Cardiac muscle cell (in vitro differentiated cells and primary cell): ENCODE measurements at regions not wholly inside any gene's neighbourhood (a gene's known extent, or its start where the extent isn't known, plus 50 kb on each side); places are given as distances from the start of the nearest gene placed in this dataset.

Experiments used
- DNase-seq, 2 donors: peaks; one replicate each; pipeline versions ENCODE4 v3.0.0 to v3.0.0-alpha.2; 2010 to 2017; ENCODE audit warnings: low read depth in 1 of 2, low spot score in 1 of 2
- H3K27ac ChIP-seq: fragments of 200-600 bp; sonication (generic); 2 replicates; pipeline ENCODE4 v1.5.1; 2016
- H3K27me3 ChIP-seq: fragments of 200-600 bp; sonication (generic); 2 replicates; pipeline ENCODE4 v1.6.0; 2016; ENCODE audit warnings: control low read depth
- H3K36me3 ChIP-seq: fragments of 200-600 bp; sonication (generic); 2 replicates; pipeline ENCODE4 v1.5.1; 2016; ENCODE audit warnings: control low read depth
- H3K4me1 ChIP-seq: fragments of 200-600 bp; sonication (generic); 2 replicates; pipeline ENCODE4 v1.8.1; 2017; ENCODE audit warnings: low read depth, mild to moderate bottlenecking, mixed run types
- H3K4me3 ChIP-seq: fragments of 200-600 bp; sonication (generic); 2 replicates; pipeline ENCODE4 v1.5.1; 2016; ENCODE audit warnings: mild to moderate bottlenecking
- H3K9me3 ChIP-seq: fragments of 200-600 bp; sonication (generic); 2 replicates; pipeline ENCODE4 v1.5.1; 2017; ENCODE audit warnings: low read depth, mild to moderate bottlenecking, control low read depth
- CTCF ChIP-seq: IDR thresholded peaks from 2 replicates; pipeline ENCODE4 v1.5.1; 2012; ENCODE audit warnings: low read depth, mild to moderate bottlenecking, low read length

GRCh38 chr7:46134795-46135194 lies 213.7 kb upstream of the IGFBP3 start:
- H3K27me3 ChIP-seq, result no peaks in the 10 kb centered on the region
- H3K9me3 ChIP-seq, result no peaks in the 10 kb centered on the region
- TF ChIP-seq CTCF, result no peak
- no peak overlapping the region for H3K4me3 ChIP-seq
- no peak overlapping the region for H3K27ac ChIP-seq
- H3K4me1 ChIP-seq, result no peaks in the 10 kb centered on the region
- DNase-seq, result no peak
- no peaks in the 10 kb centered on the region for H3K36me3 ChIP-seq

- no peaks in the 10 kb centered on the region for H3K9me3 ChIP-seq
- no peaks in the 10 kb centered on the region for H3K4me1 ChIP-seq
- no peak for TF ChIP-seq CTCF
- H3K27ac ChIP-seq, result no peak overlapping the region
- no peak overlapping the region for H3K4me3 ChIP-seq
- no peak for DNase-seq
- H3K27me3 ChIP-seq, result no peaks in the 10 kb centered on the region
- H3K36me3 ChIP-seq, result no peaks in the 10 kb centered on the region
Observed at GRCh38 chr7:46134385-46134784, 213.3 kb upstream of the IGFBP3 start.

- DNase-seq, result no peak
- Histone ChIP-seq H3K27ac (no peak overlapping the region), H3K9me3 (no peaks in the 10 kb centered on the region), H3K27me3 (no peaks in the 10 kb centered on the region), H3K4me3 (no peak overlapping the region), H3K4me1 (no peaks in the 10 kb centered on the region), H3K36me3 (no peaks in the 10 kb centered on the region)
- no peak for TF ChIP-seq CTCF
Observed at GRCh38 chr7:46133751-46134150, 212.7 kb upstream of the IGFBP3 start.

- TF ChIP-seq CTCF, result no peak
- Histone ChIP-seq H3K4me1 (no peaks in the 10 kb centered on the region), H3K27ac (no peak overlapping the region), H3K36me3 (no peaks in the 10 kb centered on the region), H3K4me3 (no peak overlapping the region), H3K27me3 (no peaks in the 10 kb centered on the region), H3K9me3 (no peaks in the 10 kb centered on the region)
- no peak for DNase-seq
Observed at GRCh38 chr7:46133072-46133471, 212.0 kb upstream of the IGFBP3 start.

- peak; percentile 28 for TF ChIP-seq CTCF
- peak; percentile 26 to 39 for DNase-seq
- Histone ChIP-seq H3K27ac (no peak overlapping the region), H3K27me3 (no peaks in the 10 kb centered on the region), H3K4me3 (no peak overlapping the region), H3K36me3 (no peaks in the 10 kb centered on the region), H3K4me1 (no peaks in the 10 kb centered on the region), H3K9me3 (no peaks in the 10 kb centered on the region)
Observed at GRCh38 chr7:46131916-46132795, 211.1 kb upstream of the IGFBP3 start.
